ENCODE measurements at regions not wholly inside any gene's neighbourhood (a gene's known extent, or its start where the extent isn't known, plus 50 kb on each side); places are given as distances from the start of the nearest gene placed in this dataset.
"Not testable (repeated sequence)": the region's sequence is repeated elsewhere in the genome, so short reads cannot be mapped to it uniquely, and the experiment has no call there.

DNA sequence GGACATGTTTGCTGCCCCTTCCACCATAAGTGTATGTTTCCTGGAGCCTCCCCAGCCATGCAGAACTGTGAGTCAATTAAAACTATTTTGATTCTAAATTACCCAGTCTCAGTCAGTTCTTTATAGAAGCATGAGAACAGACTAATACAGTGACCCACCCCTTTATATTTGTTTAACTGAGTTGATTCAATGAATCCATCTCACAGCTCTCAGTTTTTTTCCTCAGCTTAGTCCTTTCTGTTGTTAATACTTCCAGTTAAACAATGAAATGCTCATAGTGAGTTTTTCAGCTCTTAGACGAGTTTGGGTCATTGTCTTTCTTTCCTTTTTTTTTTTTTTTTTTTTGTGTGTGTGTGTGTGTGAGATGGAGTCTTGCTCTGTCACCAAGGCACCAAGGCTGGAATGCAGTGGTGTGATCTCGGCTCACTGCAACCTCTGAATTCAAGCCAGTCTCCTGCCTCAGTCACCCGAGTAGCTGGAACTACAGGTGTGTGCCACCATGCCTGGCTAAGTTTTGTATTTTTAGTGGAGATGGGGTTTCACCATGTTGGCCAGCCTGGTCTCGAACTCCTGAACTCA lies 627.4 kb downstream of the SPATA31A7 start:
- DNase-seq, result not testable (repeated sequence)

- peak; percentile 73 for DNase-seq
These were observed 663.9 kb downstream of the SPATA31A7 start for GRCh38 chr9:61853624-61854259.

DNA sequence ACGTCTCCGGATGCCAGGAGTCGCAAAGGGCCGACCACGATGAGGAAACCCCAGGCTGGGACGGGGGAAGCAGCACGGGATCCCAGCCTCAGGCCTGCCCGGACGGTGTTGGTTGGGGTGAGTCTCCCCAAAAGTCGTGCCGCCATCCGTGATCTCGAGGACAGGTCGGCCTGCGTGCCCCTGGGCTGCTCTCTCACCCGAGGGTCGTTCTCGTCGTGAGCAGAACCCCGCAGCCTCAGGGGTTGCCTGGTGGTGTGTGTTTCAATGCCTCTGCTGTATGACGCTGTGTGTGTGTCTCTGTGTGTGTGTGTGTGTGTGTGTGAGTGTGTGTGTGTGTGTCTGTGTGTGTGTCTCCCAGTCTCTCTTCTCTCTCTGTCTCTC lies 664.4 kb downstream of the SPATA31A7 start:
- DNase-seq, result not testable (repeated sequence)

DNA sequence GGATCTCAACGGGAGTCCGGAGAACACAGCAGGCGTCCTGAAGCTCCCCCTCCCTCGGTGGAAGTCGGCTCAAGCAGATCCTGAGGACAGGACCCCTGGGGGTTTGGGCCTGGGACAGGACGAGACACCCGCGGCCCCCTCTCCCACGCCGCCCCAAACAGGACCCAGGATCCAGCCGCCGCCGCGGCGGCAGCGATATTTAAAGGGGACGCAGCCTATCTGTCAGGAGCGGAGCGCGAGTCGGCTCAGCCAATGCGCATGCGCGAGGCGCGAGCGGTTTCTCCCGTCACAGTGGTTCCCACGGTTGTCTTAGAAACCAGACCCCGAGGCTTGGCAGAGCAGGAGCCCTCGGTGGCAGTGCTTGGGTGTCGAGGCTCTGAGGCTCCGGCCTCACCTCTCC lies 666.4 kb downstream of the SPATA31A7 start:
- DNase-seq, result not testable (repeated sequence)

DNA sequence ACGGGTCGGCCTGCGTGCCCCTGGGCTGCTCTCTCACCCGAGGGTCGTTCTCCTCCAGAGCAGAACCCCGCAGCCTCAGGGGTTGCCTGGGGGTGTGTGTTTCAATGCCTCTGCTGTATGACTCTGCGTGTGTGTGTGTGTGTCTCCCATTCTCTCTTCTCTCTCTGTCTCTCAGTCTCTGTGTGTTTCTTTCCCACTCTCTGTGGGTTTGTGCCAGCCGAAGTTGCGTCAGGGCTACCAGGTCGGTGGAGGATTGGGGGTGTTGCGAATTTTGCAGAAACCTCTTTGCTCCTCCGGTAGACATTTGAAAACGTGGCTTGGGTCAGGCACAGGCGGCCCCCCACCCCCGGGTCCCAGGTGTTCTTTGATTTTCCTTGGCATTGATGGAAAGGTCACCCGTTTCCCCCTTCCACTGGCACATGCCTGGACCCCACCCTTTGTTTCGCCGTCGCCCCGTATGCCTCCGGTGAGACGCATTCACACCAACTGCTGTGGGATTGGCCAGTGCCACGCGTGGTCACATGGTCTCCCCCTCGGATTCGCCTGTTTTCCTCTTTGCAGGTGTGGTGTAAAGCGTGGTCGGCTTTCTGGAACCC lies 667.1 kb downstream of the SPATA31A7 start:
- not testable (repeated sequence) for DNase-seq

DNA sequence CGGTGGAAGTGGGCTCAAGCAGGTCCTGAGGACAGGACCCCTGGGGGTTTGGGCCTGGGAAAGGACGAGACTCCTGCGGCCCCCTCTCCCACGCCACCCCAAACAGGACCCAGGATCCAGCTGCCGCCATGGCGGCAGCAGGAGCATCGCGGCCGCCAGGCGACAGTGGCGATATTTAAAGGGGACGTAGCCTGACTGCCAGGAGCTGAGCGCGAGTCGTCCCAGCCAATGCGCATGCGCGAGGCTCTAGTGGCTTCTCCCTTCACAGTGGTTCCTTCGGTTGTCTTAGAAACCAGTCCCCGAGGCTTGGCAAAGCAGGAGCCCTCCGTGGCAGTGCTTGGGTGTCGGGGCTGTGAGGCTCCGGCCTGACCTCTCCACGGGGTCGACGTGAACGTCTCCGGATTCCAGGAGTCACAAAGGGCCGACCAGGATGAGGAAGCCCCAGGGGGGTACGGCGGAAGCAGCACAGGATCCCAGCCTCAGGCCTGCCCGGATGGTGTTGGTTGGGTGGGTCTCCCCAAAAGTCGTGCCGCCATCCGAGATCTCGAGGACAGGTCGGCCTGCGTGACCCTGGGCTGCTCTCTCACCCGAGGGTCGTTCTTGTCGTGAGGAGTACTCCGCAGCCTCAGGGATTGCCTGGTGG lies 668.0 kb downstream of the SPATA31A7 start:
- DNase-seq, result not testable (repeated sequence)

DNA sequence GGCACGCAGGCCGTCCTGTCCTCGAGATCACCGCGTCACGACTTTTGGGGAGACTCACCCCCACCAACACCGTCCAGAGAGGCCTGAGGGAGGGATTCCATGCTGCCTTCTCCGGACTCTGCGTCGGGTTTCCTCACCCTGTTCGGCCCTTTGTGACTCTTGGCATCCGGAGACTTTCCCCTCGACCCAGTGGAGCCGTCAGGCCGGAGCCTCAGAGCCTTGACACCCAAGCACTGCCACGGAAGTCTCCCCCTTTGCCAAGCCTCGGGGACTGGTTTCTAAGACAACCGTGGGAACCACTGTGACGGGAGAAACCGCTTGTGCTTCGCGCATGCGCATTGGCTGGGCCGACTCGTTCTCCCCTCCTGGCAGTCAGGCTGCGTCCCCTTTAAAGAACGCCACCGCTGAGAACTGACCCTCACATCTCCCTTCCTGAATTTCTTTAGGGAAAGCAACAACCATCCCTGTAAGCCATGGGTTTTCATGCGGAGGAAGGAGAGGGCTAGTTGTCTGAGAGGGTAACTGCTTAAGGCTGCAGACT lies 672.7 kb downstream of the SPATA31A7 start:
- peak; percentile 73 for DNase-seq

DNA sequence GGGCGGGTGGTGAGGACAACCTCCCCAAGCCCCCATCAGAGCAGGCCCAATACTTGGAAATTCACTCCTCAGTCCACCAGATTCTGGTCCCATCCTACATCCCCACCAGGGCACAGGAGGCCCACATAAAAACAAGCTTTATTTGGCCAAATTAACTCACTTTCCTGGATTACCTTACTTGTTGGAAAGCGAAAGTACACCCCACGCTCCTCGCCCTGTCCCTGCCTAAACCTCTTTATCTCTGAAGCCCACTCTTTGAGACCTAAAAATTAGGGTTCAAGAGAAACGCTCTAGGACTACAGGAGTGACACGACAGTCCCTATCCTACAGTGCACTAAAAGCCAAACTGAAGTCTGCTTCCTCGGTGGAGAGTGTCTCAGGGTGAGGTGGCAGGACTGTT lies 674.6 kb downstream of the SPATA31A7 start:
- not testable (repeated sequence) for DNase-seq

DNA sequence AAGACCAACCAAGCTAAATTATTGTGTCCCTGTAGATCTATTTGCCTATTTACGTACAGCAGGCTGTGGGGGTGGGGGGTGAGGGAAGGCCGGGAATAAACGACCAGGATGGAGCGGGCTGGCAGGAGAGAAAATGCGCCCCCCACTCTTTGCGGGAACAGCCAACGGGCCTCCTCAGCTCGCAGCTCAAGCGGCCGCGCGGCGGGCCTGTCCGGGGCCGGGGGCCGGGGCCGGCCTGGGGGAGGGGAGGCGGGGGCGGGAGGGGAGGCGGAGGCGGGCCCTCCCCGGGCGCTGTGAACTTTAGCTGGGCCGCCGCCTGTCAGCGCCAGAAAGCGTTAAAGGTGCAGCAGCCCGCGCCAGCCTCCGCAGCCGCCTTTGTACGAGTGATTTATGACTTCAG lies 679.1 kb downstream of the SPATA31A7 start:
- not testable (repeated sequence) for DNase-seq

DNA sequence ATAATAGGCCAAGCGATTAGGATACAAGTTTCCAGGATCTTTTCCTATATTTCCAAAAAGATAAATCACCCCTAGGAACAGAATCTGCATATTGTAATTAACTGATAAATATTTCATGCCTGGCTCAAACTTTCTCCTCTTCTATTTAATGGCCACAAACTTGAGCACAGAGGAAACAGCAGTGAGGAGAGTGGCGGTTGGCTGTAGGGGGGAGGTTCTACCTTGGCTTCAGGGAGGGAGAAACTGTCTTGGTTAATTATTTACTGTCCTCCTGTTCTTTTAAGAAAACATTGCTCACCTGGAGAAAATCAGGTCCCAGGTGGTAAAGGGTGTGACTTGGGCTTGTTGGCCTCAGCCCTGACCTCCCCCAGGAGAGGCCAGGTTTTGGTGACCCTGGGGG lies 682.5 kb downstream of the SPATA31A7 start:
- not testable (repeated sequence) for DNase-seq

Measured in activated gamma-delta T cell treated with Interleukin-2 at 50 U/mL for 16 hours (primary cell).